ENCODE measurements at regions not wholly inside any gene's neighbourhood (a gene's known extent, or its start where the extent isn't known, plus 50 kb on each side); places are given as distances from the start of the nearest gene placed in this dataset.

DNA sequence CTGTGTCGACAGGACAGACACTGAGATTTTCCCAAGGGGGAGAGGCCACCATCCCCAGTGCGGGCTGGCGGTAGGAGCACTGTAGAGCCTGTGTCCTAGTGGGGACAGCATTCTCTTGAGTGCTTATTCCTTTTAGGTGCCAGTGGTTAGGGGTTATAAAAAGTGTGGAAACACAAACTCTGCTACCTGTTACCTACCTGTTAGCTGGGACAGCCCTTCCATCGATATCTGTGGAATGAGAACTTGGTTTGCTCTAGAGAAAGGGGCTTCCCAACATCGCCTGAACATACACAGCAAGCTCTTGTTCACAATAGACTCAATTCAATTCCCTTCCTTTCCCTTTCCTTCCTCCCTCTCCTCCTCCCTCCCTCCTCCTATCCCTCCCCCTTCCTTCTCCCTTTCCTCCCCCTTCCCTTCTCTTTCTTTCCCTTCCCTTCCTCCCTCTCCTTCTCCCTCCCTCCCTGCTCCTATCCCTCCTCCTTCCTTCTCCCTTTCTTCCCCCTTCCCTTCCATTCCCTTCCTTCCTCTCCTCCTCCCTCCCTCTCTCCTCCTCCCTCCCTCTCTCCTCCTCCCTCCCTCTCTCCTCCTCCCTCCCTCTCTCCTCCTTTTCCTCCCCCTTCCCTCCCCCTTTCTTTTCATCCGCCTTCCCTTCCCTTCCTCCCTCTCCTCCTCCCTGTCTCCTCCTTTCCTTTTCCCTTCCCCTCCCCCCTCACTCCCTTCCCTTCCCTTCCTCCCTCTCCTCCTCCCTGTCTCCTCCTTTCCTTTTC is 188.5 kb downstream of the URI1 start:
- no peak for DNase-seq

GRCh38 chr19:30131246-30131645 is 189.2 kb downstream of the URI1 start:
- no peak for DNase-seq

DNA sequence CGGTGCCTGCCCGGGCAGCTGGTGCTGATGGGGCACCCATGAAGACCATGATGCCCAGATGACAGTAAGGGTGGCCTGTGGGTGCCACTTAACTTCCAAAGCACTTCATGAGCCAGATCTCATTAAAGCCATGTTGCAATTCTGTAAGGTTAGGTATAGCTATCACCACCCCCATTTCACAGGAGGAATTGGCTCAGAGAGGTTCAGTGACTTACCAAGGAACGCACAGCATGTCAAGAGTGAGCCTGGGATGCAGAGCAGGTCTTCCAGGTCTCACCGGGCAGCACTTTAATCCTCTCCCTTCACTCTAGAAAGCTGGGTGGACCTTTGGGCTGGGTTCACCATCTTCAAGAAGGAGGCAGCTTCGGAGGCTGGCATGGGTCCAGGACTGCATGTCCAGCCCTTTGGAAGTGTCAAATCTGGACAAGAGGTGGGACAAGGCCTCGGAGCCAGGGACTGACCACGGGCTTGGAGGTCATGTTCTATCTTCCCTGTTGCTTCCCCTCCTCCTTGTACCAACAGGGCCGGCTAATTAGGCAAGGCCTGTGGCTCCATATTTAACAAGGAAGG is 189.8 kb downstream of the URI1 start:
- no peak for DNase-seq

DNA sequence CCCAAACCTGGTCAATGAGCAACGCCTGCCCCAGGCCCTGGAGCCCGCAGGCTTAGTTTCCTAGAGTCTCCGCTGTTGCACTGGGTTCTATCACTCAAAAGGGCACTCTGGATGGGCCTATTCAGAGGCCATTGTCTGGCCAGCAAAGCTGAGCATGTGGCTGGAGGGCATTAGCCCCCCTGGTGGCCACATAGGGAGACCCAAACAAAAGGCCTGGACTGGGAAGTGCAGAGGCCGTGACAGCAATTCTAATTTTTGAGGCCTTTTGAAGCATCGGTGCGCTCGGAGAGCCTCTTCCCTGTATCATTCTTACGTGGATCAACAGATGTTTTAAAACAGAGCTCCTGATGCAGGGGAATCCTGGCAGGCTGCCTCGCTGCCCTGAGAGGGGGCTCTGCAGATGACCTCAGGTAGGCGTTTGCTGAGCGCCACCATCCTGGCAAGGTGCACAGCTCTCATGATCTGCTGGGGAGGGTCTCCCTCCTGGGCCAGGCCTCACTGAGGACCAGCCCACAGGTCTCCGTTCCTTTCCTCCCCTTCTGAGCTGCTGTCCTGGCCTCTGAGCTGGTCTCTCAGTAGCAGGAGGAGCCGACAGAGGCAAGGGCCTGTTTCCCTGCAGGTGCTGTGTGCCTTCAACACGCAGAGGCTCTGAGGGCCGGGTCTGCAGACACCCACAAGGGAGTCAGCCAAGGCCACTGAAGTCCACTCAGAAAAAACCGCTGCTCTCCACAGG is 190.5 kb downstream of the URI1 start:
- DNase-seq, result no peak

DNA sequence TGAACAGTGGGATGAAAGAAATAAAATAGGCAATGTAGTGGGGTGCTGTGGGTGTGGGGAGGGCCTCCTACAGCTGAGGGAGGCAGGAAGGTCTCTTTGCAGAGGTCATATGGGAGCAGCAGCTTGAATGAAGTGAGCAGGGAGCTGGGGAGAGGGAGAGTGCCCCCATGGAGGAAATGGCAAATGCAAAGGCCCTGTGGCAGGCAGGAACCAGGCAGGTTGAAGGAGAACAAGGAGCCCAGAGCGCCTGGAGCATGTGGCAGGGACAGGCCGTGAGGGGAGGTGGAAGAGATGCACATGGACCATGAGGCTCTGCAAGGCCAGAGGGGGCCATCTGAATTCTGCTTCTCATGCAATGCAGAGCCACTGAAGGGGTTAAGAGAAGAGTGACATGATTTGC is 191.8 kb downstream of the URI1 start:
- DNase-seq, result no peak

DNA sequence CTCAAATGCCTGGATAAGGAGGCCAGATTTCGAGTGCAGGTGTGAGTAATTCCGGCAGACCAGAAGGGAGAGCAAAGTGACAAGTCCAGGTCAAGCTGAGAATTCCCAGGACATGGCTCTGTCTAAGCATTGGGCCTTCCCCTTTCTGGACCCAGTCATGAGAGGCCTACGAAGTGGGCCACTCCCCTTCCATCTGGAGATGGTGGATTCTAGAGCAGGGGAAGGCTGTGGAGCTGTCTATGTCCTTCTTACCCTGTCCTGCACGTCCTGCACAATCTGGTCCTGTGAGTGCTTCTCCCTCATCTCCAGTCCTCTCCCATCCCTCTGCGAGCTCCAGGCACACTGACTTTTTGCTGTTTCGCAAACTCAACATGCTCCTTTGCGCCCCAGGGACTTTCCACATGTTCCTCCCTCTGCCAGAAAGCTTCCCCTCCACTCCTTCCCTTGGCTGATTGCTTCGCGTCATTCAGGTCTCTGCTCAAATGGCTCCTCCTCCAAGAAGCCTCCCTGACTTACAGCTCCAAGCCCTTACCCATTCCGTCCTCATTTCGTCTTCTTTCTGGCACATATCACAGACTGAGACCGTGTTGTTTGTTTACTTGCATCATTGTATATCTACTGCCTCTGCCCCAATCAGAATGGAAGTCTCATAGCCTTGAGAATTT is 193.2 kb downstream of the URI1 start:
- no peak for DNase-seq

- no peak for DNase-seq
Observed at GRCh38 chr19:30135797-30136196, 193.8 kb downstream of the URI1 start.

DNA sequence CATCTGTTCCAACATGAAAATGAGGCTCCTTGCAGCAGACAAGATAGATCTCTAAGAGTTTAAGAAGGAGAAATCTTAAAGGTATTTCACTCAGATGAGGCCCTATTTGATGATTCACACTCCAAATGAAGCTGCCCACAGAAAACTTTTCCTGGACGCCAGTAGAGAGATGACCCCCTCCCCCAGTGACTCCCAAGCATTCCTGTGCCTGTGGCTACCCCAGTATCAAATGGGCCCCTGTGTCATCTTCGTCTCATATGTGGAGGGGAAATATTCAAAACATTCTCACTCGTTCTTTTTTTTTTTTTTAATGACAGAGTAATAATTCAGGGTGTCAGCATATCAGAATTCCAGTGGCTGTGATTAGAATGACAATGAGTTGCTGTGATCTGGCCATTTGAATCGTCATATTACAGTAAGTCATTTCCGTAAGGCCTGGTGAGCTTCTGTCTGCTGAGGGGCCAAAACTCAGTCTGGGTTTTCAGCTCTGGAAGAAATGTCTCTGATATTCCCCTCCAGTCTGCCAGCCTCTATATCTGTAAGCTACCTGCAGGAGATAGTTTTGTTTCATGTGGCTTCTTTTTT is 194.7 kb downstream of the URI1 start:
- DNase-seq, result no peak

DNA sequence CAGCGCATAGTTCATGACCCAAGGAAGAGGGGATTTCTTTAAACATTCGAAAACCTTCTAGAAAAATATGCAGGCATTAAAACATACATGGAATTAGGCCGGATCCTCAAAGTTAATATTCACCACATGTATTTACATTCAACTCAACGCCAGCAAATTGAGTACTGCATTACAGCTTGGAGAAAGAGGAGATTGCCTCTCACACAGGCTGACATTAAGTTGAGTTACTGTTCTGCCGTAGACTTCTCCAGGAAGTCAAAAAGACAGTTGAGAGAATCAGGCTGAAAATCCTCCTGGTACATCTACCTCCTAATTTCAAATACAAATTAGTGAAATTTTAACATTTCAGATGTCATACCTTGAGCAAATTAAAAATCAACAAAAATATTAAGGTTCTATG is 195.7 kb downstream of the URI1 start:
- no peak for DNase-seq

GRCh38 chr19:30144242-30144758 is 202.3 kb downstream of the URI1 start:
- no peak for DNase-seq

GRCh38 chr19:30144802-30145201 is 202.8 kb downstream of the URI1 start:
- no peak for DNase-seq

- no peak for DNase-seq
Observed at GRCh38 chr19:30145467-30145866, 203.4 kb downstream of the URI1 start.

GRCh38 chr19:30146346-30146745 is 204.3 kb downstream of the URI1 start:
- no peak for DNase-seq

DNA sequence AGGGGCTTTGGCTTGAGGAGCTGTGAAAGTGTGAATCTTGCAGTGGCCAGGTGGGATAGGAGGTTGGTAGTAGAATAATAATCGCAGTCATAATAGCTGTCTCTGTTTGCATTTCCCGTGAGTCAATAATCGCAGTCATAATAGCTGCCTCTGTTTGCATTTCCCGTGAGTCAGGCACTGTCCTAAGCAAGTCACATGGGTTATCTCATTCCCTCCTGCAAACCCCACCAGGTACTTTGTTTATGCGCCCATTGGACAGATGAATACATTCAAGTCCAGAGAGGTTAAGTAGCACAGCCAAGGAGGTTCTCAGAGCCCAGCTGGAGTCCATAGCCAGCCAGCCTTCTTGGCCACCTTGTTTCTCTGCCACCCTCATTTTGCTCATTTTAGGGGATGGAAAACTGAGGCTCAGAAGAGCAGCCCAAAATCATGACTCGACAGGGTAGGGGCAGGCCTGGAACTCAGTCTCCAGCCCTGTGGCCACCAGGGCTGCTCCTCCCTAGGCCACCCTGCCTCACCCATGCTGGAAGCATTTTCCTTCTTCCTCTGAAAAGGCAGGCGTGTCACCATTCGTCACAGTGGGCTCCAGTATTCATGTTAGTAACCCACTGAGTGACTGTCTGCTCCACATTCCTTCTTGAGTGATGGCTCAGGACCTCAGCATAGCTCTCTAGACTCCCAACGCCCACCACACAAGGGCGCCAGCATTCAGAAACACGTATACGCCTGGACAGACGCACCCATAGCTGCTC is 206.2 kb downstream of the URI1 start:
- no peak for DNase-seq

DNA sequence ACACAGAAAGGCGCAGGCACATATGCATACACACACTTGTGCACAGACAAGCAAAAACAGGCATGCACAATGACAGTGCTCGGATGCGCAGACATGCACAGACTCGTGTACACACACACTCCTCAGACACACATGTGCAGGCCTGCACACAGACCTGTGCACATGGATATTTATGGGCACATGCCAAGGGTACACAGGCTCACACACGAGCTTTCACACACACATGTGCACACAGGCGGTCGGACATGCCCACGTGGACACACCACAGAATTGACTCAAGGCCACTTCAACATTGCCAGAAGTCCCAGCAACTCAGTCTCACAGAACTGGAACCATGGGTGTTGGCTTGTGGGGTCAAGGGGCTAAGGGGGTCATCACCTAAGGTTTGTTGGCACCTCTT is 206.8 kb downstream of the URI1 start:
- DNase-seq, result no peak

- DNase-seq, result no peak
Observed at GRCh38 chr19:30149300-30149699, 207.3 kb downstream of the URI1 start.

- DNase-seq, result no peak
Observed at GRCh38 chr19:30150626-30151025, 208.6 kb downstream of the URI1 start.

- no peak for DNase-seq
Observed at GRCh38 chr19:30151081-30151480, 209.0 kb downstream of the URI1 start.

DNA sequence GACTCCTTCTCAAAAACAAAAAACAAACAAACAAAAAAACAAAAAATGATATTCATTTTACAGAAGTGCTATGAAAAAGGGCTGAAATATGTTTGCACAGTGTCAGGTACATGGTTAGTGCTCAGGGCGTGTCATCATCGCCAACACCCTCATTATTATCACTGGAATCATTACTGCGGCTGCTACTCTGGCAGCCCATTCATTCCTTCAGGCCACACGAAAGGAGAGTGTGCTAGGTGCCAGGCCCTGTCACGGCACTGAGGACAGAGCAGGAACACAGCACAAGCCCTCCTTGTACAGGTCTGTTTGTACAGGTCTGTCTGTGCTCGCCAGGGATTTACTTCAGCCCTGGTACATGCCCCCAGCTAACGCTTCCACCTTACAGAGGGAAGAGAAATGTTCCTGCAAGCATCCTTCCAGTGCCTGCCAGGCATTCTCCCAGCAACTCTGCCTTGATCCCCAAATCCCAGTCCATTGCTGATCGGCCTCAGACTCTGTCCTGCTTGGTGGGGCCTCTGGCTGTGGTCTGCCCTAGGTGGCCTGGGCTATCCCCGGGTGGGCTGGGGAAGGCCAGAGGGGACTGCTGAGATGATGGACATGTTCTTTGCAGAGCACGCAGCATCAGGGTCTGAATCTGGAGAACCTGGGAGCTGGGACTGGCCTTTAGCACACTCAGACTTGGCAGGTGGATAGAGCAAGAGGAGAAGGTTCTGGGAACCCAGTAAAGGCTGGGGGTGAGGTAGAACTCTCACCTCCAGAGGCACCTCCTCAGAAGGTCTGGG is 210.7 kb downstream of the URI1 start:
- DNase-seq, result no peak

DNA sequence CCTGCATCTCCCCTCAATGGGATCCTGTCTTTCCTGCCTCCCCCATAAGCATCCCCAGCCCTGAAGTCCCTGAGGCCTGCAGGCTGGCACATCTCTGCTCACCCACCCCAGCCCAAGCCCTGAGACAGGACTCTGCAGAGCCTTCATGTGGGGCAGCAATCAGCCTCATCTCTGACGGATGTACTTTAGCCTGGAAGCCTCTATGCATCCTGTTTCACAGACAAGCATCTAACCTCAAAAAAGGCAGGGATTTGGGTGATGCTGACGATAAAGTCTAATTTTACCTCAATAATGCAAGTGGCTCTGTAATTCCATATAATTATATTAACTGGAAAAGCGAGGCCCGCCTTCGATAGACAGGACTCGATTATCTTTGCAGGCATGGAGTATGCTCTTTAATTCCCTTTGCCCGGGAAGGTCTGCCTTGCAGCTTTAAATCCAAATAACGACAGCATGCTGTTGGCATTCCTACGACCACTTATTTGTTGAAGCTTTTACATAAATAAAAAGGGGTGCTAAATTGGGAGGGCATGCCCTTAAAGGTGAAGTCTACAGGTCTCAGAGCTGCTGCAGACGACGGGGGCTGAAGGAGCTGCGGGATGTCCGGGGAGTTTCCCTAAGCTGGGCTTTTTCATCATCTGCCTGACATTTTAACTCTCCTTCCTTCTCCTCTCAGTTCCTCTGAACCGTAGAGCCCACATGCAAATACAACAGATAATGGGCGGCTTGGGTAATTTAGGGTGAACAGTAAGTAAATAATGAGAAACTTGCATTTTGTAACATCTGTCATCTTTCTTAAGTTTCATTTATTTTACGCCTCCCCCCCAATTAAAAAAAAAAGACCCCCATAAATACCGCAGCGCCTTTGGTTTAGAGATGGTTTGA is 211.5 kb downstream of the URI1 start:
- no peak for DNase-seq

Measured in cerebellar nuclear complex (tissue), 1 donor.